ENCODE measurements at regions not wholly inside any gene's neighbourhood (a gene's known extent, or its start where the extent isn't known, plus 50 kb on each side); places are given as distances from the start of the nearest gene placed in this dataset.

- DNase-seq = no peak
- intact Hi-C loops (cut with DNase I) = no loop called here
- no peak for ATAC-seq (ENCODE audit: poor library complexity)
Measured at GRCh38 chr2:196563876-196564275, 75.6 kb upstream of the CCDC150 start.

GRCh38 chr2:196565106-196565765 is 74.3 kb upstream of the CCDC150 start:
- ATAC-seq (ENCODE audit: poor library complexity) (no peak), DNase-seq (no peak)
- intact Hi-C loops (cut with DNase I) = no loop called here

- DNase-seq (no peak), ATAC-seq (ENCODE audit: poor library complexity) (no peak)
- intact Hi-C loops (cut with DNase I) = no loop called here
Measured at GRCh38 chr2:196565982-196566381, 73.5 kb upstream of the CCDC150 start.

DNA sequence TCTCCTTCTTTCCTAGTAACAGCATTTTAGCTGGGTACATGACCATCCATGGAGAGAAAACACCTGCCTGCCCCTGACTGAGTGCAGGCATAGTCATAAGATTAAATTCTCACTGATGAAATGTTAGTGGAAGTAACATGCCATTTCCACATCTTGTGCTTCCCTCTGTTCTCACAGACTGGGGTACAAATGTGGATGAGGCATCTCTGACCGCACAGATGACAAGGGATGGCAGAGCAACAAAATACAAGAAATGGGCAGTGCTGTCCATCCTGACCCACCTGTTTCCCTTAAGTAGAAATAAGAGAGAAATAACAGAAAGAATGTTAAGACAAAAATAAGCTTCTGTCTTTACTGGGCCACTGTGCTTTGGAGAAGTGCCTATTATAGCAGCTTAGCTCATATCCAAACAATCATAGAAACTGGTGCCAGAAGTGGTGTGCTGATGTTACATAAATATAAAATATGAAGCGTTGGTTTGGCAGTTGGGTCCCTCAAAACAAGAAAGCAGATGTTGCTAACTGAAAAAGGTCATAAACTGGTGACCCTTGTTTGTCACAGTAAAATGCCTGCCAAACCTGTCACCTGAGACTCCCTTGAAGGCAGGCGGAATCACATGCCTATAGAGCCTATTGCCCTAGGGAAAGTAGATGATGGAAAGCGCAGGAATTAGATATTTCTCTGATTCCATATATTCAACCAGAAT is 72.4 kb upstream of the CCDC150 start:
- DNase-seq (no peak), ATAC-seq (ENCODE audit: poor library complexity) (peak; percentile 81)
- intact Hi-C loops (cut with DNase I) = no loop called here

DNA sequence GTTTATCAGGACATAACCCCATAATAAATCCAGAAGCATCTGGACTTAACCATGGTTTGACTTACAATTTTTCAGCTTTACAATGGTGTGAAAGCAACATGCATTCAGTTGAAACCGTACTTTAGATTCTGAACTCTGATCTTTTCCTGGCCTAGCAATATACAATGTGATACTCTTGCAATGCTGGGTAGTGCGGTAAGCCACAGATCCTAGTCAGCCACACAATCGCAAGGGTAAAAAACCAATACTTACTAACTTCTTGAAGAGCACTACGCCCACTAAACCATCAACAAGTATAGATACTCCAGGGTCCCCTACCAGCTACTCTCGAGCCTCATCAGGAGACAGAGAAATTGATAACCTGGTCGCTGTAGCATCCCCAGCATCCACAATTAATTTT is 71.0 kb upstream of the CCDC150 start:
- intact Hi-C loops (cut with DNase I) = no loop called here
- ATAC-seq (ENCODE audit: poor library complexity) (no peak), DNase-seq (no peak)

DNA sequence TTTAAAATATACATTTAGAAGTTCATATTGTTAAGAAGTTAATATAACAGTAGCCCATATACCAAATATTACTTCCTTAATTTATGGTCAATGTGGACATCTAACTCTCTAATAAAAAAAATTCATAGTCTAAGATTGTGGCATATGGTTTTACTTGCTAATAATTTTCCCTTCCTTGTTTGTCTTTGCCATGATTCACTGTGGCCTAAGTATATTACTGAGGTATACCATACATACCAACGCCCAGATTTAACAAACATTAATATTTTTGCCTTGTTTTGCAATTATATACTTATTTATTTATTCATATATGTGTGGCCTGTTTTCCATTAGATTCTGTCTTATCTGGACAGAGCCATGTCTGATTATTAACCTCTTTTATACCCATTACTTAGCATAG is 54.6 kb upstream of the CCDC150 start:
- intact Hi-C loops (cut with DNase I) = no loop called here
- no peak for DNase-seq
- no peak for ATAC-seq (ENCODE audit: poor library complexity)

- intact Hi-C loops (cut with DNase I) = no loop called here
- DNase-seq = no peak
- ATAC-seq (ENCODE audit: poor library complexity) = no peak
Measured at GRCh38 chr2:196586511-196586991, 53.0 kb upstream of the CCDC150 start.

DNA sequence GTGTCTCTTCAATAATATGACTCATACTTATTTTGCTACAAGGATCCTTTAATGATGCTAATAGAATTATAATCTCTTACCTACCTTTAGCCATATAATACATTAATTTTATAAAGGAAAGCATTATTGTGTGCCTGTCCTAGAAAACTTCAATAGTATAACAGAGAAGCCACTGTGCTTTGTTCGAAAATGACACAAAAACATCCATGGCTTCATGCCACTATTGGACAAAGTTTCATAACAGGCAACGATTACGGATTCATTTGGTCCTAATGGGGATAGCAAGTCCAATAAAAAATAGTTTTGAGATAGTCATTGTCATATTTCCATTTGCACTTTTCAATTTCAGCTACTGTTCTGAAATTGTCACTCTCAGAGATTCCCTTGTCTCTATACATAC is 52.5 kb upstream of the CCDC150 start:
- intact Hi-C loops (cut with DNase I) = no loop called here
- ATAC-seq (ENCODE audit: poor library complexity) (no peak), DNase-seq (no peak)

DNA sequence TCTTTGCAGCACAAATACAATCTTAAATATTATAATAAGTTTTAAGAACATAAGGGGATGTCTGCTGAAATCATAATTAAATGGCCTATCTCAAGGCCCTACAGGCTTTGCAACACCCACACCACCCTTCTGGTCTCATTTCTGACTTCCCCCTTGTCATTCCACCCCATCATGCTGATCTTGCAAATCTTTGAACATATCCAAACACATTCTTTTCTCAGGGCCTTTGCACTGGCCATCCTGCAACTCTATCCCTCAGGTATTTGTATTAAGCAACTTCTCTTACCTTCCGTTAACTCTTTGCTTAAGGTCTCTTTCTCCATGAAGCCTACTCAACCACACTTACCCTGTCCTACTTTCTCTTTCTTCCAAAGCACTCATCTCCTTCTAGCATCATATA is 51.8 kb upstream of the CCDC150 start:
- intact Hi-C loops (cut with DNase I) = no loop called here
- no peak for ATAC-seq (ENCODE audit: poor library complexity)
- no peak for DNase-seq

DNA sequence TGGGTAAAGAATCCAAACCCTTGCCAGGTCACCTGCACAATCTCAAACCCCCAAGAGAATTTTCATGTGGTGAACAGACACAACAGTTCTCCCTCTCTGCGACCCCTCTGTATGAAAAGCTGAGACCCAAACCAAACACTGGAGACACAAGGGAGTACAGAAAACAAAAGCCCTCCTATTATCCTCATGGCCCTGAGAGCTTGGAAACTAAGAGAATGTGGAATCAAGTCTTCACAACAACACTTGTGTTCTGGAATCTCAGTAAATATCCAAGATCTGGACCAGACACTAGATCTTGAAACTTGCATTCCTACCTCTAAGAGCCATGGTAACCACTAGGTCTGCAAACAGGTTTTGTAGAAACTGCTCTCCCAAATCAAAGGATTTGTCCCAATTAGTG is 50.1 kb upstream of the CCDC150 start:
- intact Hi-C loops (cut with DNase I) = no loop called here
- ATAC-seq (ENCODE audit: poor library complexity) = no peak
- no peak for DNase-seq

Data from Right ventricle myocardium superior (tissue), 1 donor.